Panc1 (cell line): ENCODE measurements at regions not wholly inside any gene's neighbourhood (a gene's known extent, or its start where the extent isn't known, plus 50 kb on each side); places are given as distances from the start of the nearest gene placed in this dataset.
"Not testable (repeated sequence)": the region's sequence is repeated elsewhere in the genome, so short reads cannot be mapped to it uniquely, and the experiment has no call there.

Source experiments
- ATAC-seq: fragments of 200-7000 bp; cut with Tn5 transposase; 2 replicates; pipeline ENCODE4 v1.9.1; 2020; ENCODE audit warnings: mild to moderate bottlenecking, moderate library complexity
- BruUV-seq: library from RNA; stranded (reverse); fragments of 400-500 nt; replicated peaks from 2 replicates; lab custom pipeline; 2021; lab: Mats Ljungman, UMichigan
- CTCF ChIA-PET: fragments of 300-600 bp; sonication (Branson Sonifier 250); formaldehyde crosslinking; loops from one replicate; lab custom pipeline; 2022; ENCODE audit warnings: antibody characterized with exemption; lab: Charles Lee
- POLR2A ChIA-PET: fragments of 300-600 bp; sonication (Branson Sonifier 250); formaldehyde crosslinking; loops from one replicate; lab custom pipeline; 2022; ENCODE audit warnings: antibody characterized with exemption; lab: Charles Lee
- DNase-seq: peaks from one replicate; pipeline ENCODE4 v3.0.0-alpha.2; 2010; ENCODE audit warnings: low read depth, low spot score
- H3K27ac ChIP-seq: 2 replicates; pipeline ENCODE4 v1.5.1; 2011; ENCODE audit warnings: mild to moderate bottlenecking, low read length, inconsistent platforms
- H3K27me3 ChIP-seq: fragments of 200-500 bp; sonication (Bioruptor generic); 2 replicates; pipeline ENCODE4 v1.6.0; 2014; ENCODE audit warnings: low read length, inconsistent platforms; ENCODE audit not compliant: control insufficient read depth, insufficient read depth
- H3K36me3 ChIP-seq: fragments of 200-500 bp; sonication (Bioruptor generic); 2 replicates; pipeline ENCODE4 v1.5.1; 2014; ENCODE audit warnings: inconsistent platforms, mild to moderate bottlenecking, low read length, moderate library complexity; ENCODE audit not compliant: control insufficient read depth, insufficient read depth
- H3K4me1 ChIP-seq: 2 replicates; pipeline ENCODE4 v1.5.1; 2011; ENCODE audit warnings: inconsistent platforms, mild to moderate bottlenecking, low read length, moderate library complexity; ENCODE audit not compliant: control insufficient read depth, insufficient read depth
- H3K4me3 ChIP-seq, 2 experiments: 2 replicates each; pipeline ENCODE4 v1.5.1; 2011 to 2012; ENCODE audit warnings: low read depth in 2 of 2, low read length in 2 of 2, mild to moderate bottlenecking in 2 of 2, inconsistent platforms in 1 of 2, moderate library complexity in 1 of 2
- H3K9me3 ChIP-seq: fragments of 200-500 bp; sonication (Bioruptor generic); 2 replicates; pipeline ENCODE4 v1.5.1; 2014; ENCODE audit warnings: low read depth, mild to moderate bottlenecking, inconsistent platforms, low read length, moderate library complexity; ENCODE audit not compliant: control insufficient read depth, insufficient read depth
- POLR2AphosphoS5 ChIP-seq: IDR thresholded peaks from 2 replicates; pipeline ENCODE4 v1.6.1; 2012; ENCODE audit warnings: mild to moderate bottlenecking, low read depth, low read length, moderate library complexity
- SIN3A ChIP-seq: IDR thresholded peaks from 2 replicates; pipeline ENCODE4 v1.6.1; 2012; ENCODE audit warnings: low read depth, mild to moderate bottlenecking, low read length, moderate library complexity, borderline replicate concordance; ENCODE audit not compliant: insufficient read depth
- TCF7L2 ChIP-seq: IDR thresholded peaks from 2 replicates; pipeline ENCODE4 v1.6.1; 2011; ENCODE audit warnings: mild to moderate bottlenecking, low read depth, low read length, inconsistent platforms
- in situ Hi-C: cut with HindIII; loops from 2 replicates; pipeline ENCODE4 v1.10.0; 2016; ENCODE audit warnings: low sequenced_read_pairs, low pct_unique_long_range_greater_than_20kb
- intact Hi-C: fragments of 100-400 bp; cut with micrococcal nuclease; formaldehyde crosslinking; loops from one replicate; pipeline ENCODE4 v1.10.0; 2022; ENCODE audit not compliant: unreplicated experiment
- TF ChIP-seq, protein P1 (sequence below): fragments of 450-650 bp; IDR thresholded peaks from 2 replicates; pipeline ENCODE4 v1.5.1; 2017; ENCODE audit warnings: mild to moderate bottlenecking
- TF ChIP-seq, protein P2 (sequence below), 2 experiments: IDR thresholded peaks; 2 replicates each; pipeline ENCODE4 v1.6.1; 2011 to 2012; ENCODE audit warnings: low read depth in 2 of 2, control low read depth in 1 of 2, low read length in 1 of 2, mild to moderate bottlenecking in 1 of 2, moderate library complexity in 1 of 2; ENCODE audit not compliant: insufficient read depth in 1 of 2

DNA sequence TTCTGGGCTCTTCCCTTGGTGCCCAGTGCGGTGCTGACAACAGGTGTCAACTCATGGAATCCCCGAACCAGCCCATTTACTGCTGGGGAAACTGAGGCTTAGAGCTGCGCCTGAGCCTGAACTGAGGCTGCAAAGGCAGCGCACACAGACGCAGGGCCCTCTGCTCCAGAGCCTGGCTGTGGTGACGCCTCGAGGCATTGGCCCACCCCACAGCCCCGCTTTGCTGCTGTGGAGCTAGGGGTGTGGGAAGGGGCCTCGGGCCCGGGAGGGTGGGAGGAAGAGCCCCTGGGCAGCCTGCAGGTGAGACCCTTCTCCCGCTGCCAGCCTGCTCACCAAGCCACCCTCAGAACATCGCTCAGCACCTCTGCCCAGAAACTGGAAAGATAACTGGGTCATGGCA, 97.4 kb upstream of the LRPAP1 start:
- H3K4me1 ChIP-seq, result no peaks in the 10 kb centered on the region
- no peaks in the 10 kb centered on the region for H3K27me3 ChIP-seq
- no peak overlapping the region for H3K27ac ChIP-seq
- H3K36me3 ChIP-seq, result no peaks in the 10 kb centered on the region
- no TSS peak for BruUV-seq
- CTCF ChIA-PET, result no interaction called here
- ATAC-seq (no peak), DNase-seq (no peak)
- H3K9me3 ChIP-seq, result no peaks in the 10 kb centered on the region
- H3K4me3 ChIP-seq, result no peak overlapping the region
- in situ Hi-C loops (no loop called here), intact Hi-C loops (no loop called here)
- POLR2A ChIA-PET, result interaction anchor here (0.6 kb wide), 1 partner anchor 118 kb away, joined by 3 read pairs; no protein-coding TSS in a partner anchor
- TF ChIP-seq, protein P1, sequence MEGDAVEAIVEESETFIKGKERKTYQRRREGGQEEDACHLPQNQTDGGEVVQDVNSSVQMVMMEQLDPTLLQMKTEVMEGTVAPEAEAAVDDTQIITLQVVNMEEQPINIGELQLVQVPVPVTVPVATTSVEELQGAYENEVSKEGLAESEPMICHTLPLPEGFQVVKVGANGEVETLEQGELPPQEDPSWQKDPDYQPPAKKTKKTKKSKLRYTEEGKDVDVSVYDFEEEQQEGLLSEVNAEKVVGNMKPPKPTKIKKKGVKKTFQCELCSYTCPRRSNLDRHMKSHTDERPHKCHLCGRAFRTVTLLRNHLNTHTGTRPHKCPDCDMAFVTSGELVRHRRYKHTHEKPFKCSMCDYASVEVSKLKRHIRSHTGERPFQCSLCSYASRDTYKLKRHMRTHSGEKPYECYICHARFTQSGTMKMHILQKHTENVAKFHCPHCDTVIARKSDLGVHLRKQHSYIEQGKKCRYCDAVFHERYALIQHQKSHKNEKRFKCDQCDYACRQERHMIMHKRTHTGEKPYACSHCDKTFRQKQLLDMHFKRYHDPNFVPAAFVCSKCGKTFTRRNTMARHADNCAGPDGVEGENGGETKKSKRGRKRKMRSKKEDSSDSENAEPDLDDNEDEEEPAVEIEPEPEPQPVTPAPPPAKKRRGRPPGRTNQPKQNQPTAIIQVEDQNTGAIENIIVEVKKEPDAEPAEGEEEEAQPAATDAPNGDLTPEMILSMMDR, result no peak
- TF ChIP-seq, protein P2, sequence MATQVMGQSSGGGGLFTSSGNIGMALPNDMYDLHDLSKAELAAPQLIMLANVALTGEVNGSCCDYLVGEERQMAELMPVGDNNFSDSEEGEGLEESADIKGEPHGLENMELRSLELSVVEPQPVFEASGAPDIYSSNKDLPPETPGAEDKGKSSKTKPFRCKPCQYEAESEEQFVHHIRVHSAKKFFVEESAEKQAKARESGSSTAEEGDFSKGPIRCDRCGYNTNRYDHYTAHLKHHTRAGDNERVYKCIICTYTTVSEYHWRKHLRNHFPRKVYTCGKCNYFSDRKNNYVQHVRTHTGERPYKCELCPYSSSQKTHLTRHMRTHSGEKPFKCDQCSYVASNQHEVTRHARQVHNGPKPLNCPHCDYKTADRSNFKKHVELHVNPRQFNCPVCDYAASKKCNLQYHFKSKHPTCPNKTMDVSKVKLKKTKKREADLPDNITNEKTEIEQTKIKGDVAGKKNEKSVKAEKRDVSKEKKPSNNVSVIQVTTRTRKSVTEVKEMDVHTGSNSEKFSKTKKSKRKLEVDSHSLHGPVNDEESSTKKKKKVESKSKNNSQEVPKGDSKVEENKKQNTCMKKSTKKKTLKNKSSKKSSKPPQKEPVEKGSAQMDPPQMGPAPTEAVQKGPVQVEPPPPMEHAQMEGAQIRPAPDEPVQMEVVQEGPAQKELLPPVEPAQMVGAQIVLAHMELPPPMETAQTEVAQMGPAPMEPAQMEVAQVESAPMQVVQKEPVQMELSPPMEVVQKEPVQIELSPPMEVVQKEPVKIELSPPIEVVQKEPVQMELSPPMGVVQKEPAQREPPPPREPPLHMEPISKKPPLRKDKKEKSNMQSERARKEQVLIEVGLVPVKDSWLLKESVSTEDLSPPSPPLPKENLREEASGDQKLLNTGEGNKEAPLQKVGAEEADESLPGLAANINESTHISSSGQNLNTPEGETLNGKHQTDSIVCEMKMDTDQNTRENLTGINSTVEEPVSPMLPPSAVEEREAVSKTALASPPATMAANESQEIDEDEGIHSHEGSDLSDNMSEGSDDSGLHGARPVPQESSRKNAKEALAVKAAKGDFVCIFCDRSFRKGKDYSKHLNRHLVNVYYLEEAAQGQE (IDR thresholded peaks at IDR 0.05; ENCODE audit: insufficient read depth in 1 of 2, low read depth in 2 of 2, low read length in 1 of 2), result no peak
- no peak for TF ChIP-seq TCF7L2
- no peak for TF ChIP-seq SIN3A
- no peak for TF ChIP-seq POLR2AphosphoS5

DNA sequence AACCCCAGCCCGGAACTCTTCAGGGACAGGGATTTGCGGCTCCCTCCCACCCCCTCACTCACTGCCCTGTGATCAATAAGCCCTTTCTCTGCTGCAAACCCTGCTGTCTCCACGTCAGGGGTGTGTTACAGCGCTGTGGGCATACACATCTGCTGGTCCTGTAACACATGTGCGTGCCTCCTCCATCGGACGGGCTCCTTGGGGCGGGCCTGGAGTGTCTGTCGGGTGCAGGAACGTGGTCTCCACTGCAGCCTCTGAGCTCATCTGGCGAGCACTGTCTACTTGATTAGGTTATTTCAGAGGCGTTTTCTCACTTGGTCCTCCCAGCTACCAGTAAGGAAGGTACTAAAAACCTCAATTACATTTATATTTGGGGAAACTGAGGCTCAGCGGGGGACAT, 97.0 kb upstream of the LRPAP1 start:
- H3K27me3 ChIP-seq, H3K4me1 ChIP-seq, H3K27ac ChIP-seq, DNase-seq, H3K36me3 ChIP-seq, ATAC-seq, BruUV-seq, H3K9me3 ChIP-seq, intact Hi-C loops, CTCF ChIA-PET, POLR2A ChIA-PET, in situ Hi-C loops, H3K4me3 ChIP-seq: not testable (repeated sequence)

DNA sequence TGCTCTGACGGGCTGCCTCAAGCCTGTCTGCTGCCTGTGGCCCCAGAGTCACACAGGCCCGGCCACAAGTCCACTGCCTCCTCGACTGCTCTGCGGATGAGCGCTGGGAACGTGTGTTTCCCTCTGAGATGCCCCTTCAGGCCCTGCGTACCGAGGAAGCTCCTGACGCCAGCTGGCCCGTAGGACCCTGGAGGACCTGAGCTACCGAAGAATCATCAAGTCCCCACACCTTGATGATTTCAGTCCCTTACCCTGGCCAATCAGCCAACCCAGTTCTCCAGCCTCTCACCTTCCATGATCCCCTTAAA, 96.6 kb upstream of the LRPAP1 start:
- Histone ChIP-seq H3K27ac (no peak overlapping the region), H3K4me1 (no peaks in the 10 kb centered on the region), H3K27me3 (no peaks in the 10 kb centered on the region), H3K36me3 (no peaks in the 10 kb centered on the region), H3K9me3 (no peaks in the 10 kb centered on the region), H3K4me3 (no peak overlapping the region)
- in situ Hi-C loops, result no loop called here
- no peak for ATAC-seq
- TF ChIP-seq TCF7L2 (no peak), POLR2AphosphoS5 (no peak), SIN3A (no peak)
- TF ChIP-seq, protein P1, result no peak
- TF ChIP-seq, protein P2 (IDR thresholded peaks at IDR 0.05; ENCODE audit: insufficient read depth in 1 of 2, low read depth in 2 of 2, low read length in 1 of 2), result no peak
- BruUV-seq, result no TSS peak
- intact Hi-C loops, result no loop called here
- CTCF ChIA-PET, result no interaction called here
- POLR2A ChIA-PET, result no interaction called here
- no peak for DNase-seq
